OCI-M1 (cell line): ENCODE measurements at regions not wholly inside any gene's neighbourhood (a gene's known extent, or its start where the extent isn't known, plus 50 kb on each side); places are given as distances from the start of the nearest gene placed in this dataset.
A peak's percentile ranks its signal among the peaks of the same experiment; 100 is the strongest.

Experiments
- DNase-seq: peaks from one replicate; lab custom pipeline; 2025; lab: John Stamatoyannopoulos, UW

GRCh38 chr11:107276077-107276476 lies 181.5 kb downstream of the CWF19L2 start:
- DNase-seq: no peak

- no peak for DNase-seq
Measured at GRCh38 chr11:107275632-107276031, 182.0 kb downstream of the CWF19L2 start.

- no peak for DNase-seq
Measured at GRCh38 chr11:107274138-107274537, 183.5 kb downstream of the CWF19L2 start.

GRCh38 chr11:107272561-107272960 lies 185.1 kb downstream of the CWF19L2 start:
- no peak for DNase-seq

- DNase-seq: no peak
Measured at GRCh38 chr11:107271425-107271824, 186.2 kb downstream of the CWF19L2 start.

GRCh38 chr11:107268977-107269376 lies 188.6 kb downstream of the CWF19L2 start:
- no peak for DNase-seq

GRCh38 chr11:107266455-107266854 lies 191.2 kb downstream of the CWF19L2 start:
- DNase-seq: no peak

GRCh38 chr11:107265591-107266121 lies 192.0 kb downstream of the CWF19L2 start:
- peak; percentile 0 for DNase-seq

- peak; percentile 1 for DNase-seq
Measured at GRCh38 chr11:107263844-107264563, 193.6 kb downstream of the CWF19L2 start.

- DNase-seq: no peak
Measured at GRCh38 chr11:107259811-107260221, 197.8 kb downstream of the CWF19L2 start.

- DNase-seq: no peak
Measured at GRCh38 chr11:107257710-107258109, 199.9 kb downstream of the CWF19L2 start.

- peak; percentile 25 for DNase-seq
Measured at GRCh38 chr11:107253661-107254060, 204.0 kb downstream of the CWF19L2 start.

- DNase-seq: peak; percentile 58
Measured at GRCh38 chr11:107252429-107253161, 205.0 kb downstream of the CWF19L2 start.

GRCh38 chr11:107251298-107251697 lies 206.3 kb downstream of the CWF19L2 start:
- no peak for DNase-seq

- no peak for DNase-seq
Measured at GRCh38 chr11:107250017-107250416, 207.6 kb downstream of the CWF19L2 start.

GRCh38 chr11:107249054-107249453 lies 208.6 kb downstream of the CWF19L2 start:
- peak; percentile 18 for DNase-seq

- DNase-seq: no peak
Measured at GRCh38 chr11:107247167-107247861, 210.3 kb downstream of the CWF19L2 start.

- no peak for DNase-seq
Measured at GRCh38 chr11:107243929-107244328, 213.7 kb downstream of the CWF19L2 start.

- no peak for DNase-seq
Measured at GRCh38 chr11:107232451-107232850, 214.2 kb upstream of the GUCY1A2 start.

- DNase-seq: no peak
Measured at GRCh38 chr11:107224836-107225235, 206.6 kb upstream of the GUCY1A2 start.

- no peak for DNase-seq
Measured at GRCh38 chr11:107222916-107223460, 204.7 kb upstream of the GUCY1A2 start.

GRCh38 chr11:107222431-107222830 lies 204.2 kb upstream of the GUCY1A2 start:
- no peak for DNase-seq
